Gastrocnemius medialis (tissue), 4 donors: ENCODE measurements at regions not wholly inside any gene's neighbourhood (a gene's known extent, or its start where the extent isn't known, plus 50 kb on each side); places are given as distances from the start of the nearest gene placed in this dataset.

Source experiments
- CTCF ChIP-seq, 5 experiments: fragments of 450-650 bp in 3 of 5; fragments of 200-600 bp in 2 of 5; sonication (generic) in 2 of 5; IDR thresholded peaks in 4 of 5; conservative IDR thresholded peaks in 1 of 5; 1 replicate in 4 of 5; 2 replicates in 1 of 5; pipeline ENCODE4 v1.5.1; 2016 to 2019; ENCODE audit warnings: antibody characterized with exemption in 5 of 5, mild to moderate bottlenecking in 3 of 5, moderate library complexity in 3 of 5
- POLR2A ChIP-seq, 2 donors: fragments of 450-650 bp; IDR thresholded peaks; one replicate each; pipeline ENCODE4 v1.6.1; 2017; ENCODE audit warnings: antibody characterized with exemption in 2 of 2, mild to moderate bottlenecking in 2 of 2, moderate library complexity in 2 of 2

DNA sequence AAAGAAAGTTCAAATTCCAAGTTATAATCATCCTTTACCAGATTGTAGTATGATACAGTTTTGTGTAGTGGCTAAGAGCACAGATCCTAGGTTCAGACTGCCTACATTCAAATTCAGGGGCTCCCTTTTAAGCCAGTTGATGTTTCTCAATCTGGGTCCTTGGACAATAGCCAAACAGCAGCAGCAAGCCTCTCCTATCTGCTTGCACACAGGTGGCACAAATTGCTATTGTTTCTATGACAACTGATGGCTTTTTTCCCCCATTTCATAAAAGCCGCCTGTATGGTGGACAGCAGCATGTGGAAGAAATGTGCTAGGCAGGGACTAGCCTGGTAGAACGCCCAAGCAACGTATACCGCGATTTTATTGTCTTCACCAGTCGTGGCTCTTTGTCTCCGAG is 76.5 kb downstream of the S1PR1 start:
- TF ChIP-seq CTCF (IDR thresholded peaks at IDR 0.05 in 4 of 5, conservative IDR thresholded peaks at IDR 0.05 in 1 of 5) (no peak), POLR2A (IDR thresholded peaks at IDR 0.05) (no peak)
